GM19467 (cell line): ENCODE measurements at regions not wholly inside any gene's neighbourhood (a gene's known extent, or its start where the extent isn't known, plus 50 kb on each side); places are given as distances from the start of the nearest gene placed in this dataset.

Experiments used
- ATAC-seq: cut with Tn5 transposase; IDR thresholded peaks from one replicate; pipeline ENCODE4 v1.9.1; 2021; ENCODE audit warnings: mild to moderate bottlenecking, moderate library complexity; ENCODE audit not compliant: unreplicated experiment

DNA sequence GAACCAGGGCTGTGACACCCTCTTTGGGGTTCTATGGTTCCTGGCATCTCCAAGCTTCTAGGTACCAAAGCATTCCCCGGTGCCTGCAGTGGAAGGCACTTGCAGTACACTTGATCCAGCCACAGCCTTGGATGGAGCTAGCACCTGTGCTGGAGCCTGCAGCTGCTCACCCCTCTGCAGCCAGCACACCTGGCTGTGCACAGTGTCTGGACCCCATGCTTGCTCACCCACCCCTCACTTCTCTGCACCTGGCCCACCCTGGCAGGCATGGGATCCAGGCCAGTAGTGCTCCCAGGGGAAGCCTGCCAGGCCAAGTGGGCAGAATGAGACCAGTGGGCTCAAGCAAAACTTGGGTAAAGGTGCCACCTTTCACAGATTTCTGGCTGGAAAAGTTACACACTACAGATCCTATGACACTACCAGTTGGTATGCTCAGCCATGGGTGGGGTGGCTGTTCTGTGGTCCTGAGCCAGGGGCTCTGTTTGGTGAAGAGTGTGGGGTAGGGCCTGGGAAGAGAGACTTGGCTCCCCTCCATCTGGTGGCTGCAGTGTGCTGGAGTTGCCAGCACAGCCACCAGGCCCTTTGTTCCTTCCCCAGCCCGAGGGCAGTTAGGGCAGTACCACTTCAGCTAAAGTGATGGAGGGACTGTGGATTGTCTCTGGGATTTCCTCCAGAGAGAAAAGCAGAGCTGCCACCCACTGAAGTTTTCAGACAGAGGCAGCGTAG lies 157.8 kb upstream of the LRRC7 start:
- no peak for ATAC-seq

GRCh38 chr1:69410457-69410850 lies 157.3 kb upstream of the LRRC7 start:
- no peak for ATAC-seq

DNA sequence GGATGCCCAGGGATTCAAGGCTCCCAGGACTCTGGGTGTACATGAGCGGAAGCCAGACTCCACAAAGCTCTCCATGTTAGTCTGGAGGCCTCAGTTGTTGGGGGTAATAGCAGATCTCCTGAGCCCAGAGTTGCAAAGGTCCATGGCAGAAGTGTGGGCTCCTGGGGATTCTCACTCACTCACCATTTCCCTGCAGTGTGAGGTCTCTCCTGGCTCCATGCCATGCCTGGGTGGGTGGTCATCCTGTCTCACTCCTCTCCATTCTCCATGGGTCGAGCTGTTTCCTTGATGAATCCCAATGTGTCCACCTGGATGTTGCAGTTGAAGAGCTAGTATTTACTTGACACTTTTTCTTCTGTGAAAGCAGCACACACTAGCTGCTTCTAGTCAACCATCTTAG lies 156.8 kb upstream of the LRRC7 start:
- ATAC-seq: no peak

DNA sequence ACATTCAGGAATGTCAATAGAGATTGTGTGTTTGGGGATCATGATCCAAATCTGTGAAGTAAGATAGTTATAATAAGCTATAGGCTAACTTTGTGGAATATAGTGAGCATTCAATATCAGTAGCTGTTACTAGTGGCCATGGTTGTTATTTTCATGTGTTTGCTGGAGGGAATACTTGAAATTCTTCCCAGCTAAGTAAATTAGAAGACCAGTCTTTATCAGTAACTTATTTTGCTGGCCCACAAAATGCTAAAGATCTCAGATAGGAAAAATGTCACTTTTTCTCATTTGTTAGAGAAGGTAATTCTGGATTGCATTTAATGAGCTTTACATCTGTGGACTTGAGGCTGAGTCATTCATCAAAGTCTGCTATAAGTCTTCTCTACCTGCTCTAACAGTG lies 156.1 kb upstream of the LRRC7 start:
- no peak for ATAC-seq

GRCh38 chr1:69413129-69413528 lies 154.6 kb upstream of the LRRC7 start:
- no peak for ATAC-seq

DNA sequence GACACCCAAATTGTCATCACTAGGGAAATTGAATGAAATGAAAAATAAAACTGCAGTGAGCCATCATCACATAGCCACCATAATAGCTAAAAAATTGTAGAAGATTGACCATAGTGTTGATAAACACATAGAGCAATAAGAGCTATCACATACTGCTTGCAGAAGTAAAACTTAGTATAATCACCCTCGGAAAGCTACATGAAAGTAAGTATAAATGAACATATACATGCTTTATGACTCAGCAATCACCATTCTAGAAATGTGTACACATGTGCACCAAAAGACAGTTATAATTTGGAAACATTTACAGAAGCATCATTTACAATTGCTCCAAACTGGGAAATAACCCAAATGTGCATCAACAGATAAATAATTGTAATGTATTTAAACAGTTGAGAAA lies 153.1 kb upstream of the LRRC7 start:
- ATAC-seq: no peak

DNA sequence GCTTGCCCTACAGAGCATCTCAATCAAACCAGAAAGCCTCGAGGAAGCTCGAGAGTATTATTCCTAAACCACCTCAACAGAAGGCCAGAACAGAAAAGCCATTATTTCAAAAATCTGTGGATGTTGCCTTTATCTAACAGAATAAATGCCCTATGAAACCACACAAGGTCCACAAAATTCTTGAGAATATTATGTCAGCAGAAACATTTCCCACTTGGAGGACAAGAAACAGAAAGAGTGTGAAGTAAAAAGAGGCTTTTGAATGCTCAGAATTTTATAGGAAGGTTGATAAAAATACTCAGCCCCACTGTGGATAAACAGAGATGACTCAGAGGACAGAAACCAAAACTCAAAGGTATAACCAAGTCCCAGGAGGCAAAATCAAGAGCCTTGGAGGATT lies 146.4 kb upstream of the LRRC7 start:
- ATAC-seq: no peak

DNA sequence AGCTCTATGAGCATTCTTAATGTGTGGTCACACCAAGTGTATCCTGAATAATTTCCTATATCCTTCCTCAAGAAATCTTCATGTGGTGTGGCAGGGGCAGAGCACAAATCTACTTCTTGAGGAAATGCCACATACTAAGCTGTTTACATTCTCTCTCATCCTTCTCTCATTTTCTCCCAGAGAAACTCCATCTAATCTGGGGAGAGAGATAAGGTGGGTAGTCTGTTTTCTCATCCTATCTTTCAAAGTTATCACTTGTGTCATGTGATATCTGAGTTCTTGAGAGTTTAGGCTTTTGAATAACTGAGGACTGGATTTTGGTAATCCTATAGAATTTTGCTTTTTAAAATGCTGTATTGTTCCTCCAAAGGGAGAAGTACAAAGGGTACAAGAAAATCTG lies 141.9 kb upstream of the LRRC7 start:
- no peak for ATAC-seq

GRCh38 chr1:69426401-69426800 lies 141.3 kb upstream of the LRRC7 start:
- no peak for ATAC-seq

DNA sequence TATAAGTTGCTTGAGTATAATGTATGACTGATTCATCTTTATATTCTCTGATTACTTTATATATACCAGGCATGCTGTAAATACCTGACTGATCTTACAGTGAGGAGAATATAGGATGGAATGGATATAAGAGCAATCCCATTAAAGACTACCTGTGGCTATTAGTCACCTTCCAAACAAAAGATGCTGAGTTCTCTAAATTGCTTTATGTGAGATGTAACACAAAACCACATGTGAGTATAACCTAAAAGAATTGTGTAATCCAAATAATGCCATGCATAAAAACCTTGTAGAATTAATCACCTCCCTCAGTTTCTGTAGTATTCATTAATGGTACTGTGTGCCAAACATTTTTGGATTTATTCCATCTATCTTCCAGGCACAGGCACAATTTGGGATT lies 134.6 kb upstream of the LRRC7 start:
- no peak for ATAC-seq

DNA sequence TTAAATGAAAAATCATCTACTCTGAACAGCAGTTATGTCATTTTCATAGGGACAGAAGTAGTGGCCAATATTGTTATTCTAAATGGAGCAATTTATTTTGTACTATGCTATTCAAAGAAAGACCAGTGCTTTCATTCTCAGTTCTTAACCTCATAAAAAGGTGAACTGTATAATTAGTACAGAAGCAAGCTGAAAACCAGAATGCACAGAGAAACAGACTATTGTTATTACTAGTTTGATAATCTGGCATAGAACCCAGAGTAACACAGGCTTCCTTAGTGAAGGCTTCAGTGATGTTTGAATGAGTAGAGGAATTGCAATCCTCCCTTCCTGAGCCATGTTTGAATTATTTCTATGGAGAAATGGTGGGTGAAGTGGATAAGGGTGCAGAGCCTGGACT lies 131.6 kb upstream of the LRRC7 start:
- ATAC-seq: no peak

DNA sequence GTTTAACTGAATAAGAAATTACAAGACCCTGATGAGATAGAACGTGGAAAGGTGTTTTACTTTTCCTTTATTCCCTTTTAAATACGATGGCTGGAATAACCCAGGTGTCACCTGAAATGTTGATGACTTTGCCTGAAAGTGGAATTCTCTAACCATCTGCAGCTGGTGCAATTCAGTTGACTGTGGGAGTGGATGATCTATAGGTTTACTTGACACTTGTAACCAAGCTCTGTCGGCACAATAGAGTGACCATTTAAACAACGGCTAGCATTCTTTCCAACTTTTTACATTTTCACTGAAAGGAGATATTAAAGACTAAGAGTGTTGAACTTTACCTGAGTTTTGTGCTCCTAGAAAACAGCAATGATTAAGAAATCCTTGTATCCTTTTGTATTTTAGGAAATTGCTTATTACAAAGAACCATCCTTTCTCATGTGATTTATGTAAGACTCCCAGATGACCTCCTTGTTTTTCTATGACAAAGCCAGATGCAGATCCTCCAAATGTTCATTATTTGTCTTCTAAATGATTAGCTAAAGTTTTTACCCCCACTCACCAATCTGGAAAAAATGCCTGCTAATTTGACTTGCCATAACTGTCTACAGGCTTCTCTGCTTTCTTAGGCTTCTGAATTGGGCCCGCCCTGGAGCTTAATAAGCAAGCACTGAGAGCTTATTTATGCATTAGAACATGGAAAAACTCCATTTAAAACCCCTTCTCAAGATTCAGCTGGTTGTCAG lies 129.5 kb upstream of the LRRC7 start:
- no peak for ATAC-seq

- ATAC-seq: no peak
Observed at GRCh38 chr1:69441496-69441895, 126.2 kb upstream of the LRRC7 start.

- ATAC-seq: no peak
Observed at GRCh38 chr1:69451196-69451595, 116.5 kb upstream of the LRRC7 start.

DNA sequence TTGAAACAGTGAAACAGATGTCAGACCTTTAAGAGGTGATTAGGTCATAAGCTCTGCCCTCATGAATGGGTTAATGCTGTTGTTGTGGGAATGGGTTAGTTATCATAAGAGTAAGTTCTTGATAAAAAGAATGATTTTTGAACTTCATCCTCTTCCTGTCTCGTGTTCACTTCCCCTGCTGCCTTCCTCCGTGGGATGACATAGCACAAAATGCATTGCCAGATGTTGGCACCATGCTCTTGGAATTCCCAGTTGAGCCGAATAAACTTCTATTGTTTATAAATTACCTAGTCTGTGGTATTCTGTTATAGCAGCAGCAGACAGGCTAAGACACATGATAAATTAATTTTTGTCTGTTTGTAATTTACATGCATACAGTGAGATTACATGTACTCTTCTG lies 112.0 kb upstream of the LRRC7 start:
- no peak for ATAC-seq

DNA sequence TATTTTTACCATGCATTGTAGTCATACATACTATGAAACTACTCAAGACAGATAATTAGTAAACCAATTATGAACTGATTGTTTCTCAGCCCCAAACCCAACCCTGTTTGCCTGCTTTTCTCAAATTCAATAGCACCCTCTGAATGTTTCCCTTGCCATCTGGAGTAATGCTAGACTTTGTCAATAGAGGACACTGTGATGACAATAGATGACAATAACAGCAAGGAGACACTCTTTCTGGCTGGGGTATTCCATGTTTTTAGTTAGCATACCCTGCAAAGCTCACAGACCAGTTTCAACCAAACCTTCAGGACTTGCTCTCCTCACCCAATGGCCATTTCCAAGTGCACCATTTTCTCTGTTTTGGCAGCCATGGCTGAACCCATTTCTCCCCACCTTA lies 108.5 kb upstream of the LRRC7 start:
- no peak for ATAC-seq

DNA sequence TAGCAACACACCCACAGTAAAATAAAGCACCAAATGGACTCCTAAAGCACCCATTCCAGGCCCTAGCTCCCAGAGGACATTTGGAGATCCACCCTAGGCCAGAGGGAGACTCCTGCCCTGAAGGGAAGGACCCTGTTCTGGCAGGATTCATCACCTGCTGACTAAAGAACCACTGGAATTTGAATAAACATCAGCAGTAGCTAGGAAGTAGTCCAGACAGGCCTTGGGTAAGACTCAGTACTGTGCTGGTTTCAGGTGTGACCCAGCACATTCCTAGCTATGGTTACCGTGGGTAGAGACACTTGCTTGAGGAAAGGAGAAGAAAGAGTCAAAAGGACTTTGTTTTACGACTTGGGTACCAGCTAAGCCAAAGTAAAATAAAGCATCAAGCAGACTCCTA lies 92.7 kb upstream of the LRRC7 start:
- no peak for ATAC-seq

DNA sequence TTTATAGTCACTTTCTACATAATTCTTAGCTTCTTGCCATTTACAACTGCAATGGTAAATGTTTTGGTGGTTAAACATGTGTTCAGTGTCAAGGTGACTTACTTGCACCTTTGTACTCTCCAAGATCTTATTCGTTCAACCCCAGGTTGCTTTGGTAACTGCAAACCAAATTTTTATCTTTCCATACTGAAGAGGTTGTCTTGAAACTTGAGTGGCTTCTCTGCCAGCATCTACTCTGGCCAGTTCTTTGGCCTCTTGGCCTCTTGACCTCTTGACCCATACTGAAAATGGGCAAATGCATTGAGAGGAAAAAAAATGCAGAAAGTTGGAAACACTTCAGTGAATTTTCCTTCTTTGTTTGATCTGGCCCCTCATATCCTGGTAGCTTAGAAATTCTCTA lies 88.0 kb upstream of the LRRC7 start:
- no peak for ATAC-seq

GRCh38 chr1:69483246-69483645 lies 84.5 kb upstream of the LRRC7 start:
- no peak for ATAC-seq

DNA sequence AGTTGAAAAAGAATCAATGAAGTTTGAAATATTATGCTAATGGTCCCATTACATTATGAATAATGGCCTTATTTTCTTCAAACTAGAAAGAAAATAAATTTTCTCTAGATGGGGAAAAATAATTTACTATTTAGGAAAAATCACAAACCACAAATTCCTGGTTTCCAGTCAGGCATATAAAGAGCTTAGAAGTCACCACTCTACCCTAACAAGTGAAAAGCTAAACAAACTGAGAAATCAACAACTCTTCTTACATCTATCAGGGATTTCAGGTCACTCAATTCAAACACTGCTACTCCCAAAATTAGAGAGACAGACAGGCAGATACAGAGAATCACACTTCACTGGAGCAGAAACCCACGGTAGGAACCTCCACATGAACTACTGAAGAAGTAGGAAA lies 82.1 kb upstream of the LRRC7 start:
- no peak for ATAC-seq

DNA sequence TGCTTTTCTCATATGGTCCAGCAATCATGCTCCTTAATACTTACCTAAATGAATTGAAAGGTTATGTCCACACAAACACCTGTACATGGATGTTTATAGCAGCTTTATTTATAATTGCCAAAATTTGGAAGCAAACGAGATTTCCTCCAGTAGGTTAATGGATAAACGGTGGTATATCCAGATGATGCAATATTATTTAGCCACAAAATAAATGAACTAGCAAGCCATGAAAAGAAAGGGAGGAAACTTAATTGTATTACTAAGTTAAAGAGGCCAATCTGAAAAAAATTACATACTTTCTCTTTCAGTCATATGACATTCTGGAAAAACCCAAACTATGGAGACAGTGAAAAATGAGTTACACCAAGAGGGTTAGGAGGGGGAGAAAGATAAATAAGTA lies 76.3 kb upstream of the LRRC7 start:
- ATAC-seq: no peak

- ATAC-seq: no peak
Observed at GRCh38 chr1:69492286-69492685, 75.4 kb upstream of the LRRC7 start.

GRCh38 chr1:69494221-69494620 lies 73.5 kb upstream of the LRRC7 start:
- no peak for ATAC-seq
